PC-9 (cell line): ENCODE measurements at regions not wholly inside any gene's neighbourhood (a gene's known extent, or its start where the extent isn't known, plus 50 kb on each side); places are given as distances from the start of the nearest gene placed in this dataset.

Experiments
- CTCF ChIP-seq: fragments of 200-600 bp; sonication (generic); conservative IDR thresholded peaks from 2 replicates; pipeline ENCODE4 v1.6.1; 2017; ENCODE audit warnings: mixed run types, antibody characterized with exemption, mild to moderate bottlenecking, moderate library complexity
- EZH2 ChIP-seq: fragments of 200-600 bp; sonication (generic); IDR thresholded peaks from 2 replicates; pipeline ENCODE4 v1.8.0; 2017; ENCODE audit warnings: antibody characterized with exemption, low read depth

GRCh38 chr11:82639251-82639650 is 94.4 kb downstream of the FAM181B start:
- TF ChIP-seq CTCF (no peak), EZH2 (no peak)
